H9 (cell line): ENCODE measurements at regions not wholly inside any gene's neighbourhood (a gene's known extent, or its start where the extent isn't known, plus 50 kb on each side); places are given as distances from the start of the nearest gene placed in this dataset.

Experiments used
- DNase-seq: peaks from one replicate; pipeline ENCODE4 v3.0.0-alpha.2; 2017
- H2AFZ ChIP-seq: one replicate; pipeline ENCODE4 v1.6.1; 2013; ENCODE audit warnings: mild to moderate bottlenecking, low read length, control low read depth, moderate library complexity
- H2AK5ac ChIP-seq: 2 replicates; pipeline ENCODE4 v1.6.1; 2013; ENCODE audit warnings: low read length, control low read depth, mixed read lengths; ENCODE audit not compliant: insufficient read length
- H2BK120ac ChIP-seq: one replicate; pipeline ENCODE4 v1.6.1; 2013; ENCODE audit warnings: low read depth, mild to moderate bottlenecking, low read length, control low read depth, inconsistent platforms; ENCODE audit not compliant: poor library complexity, severe bottlenecking
- H2BK12ac ChIP-seq: 2 replicates; pipeline ENCODE4 v1.6.1; 2013; ENCODE audit warnings: low read length, control low read depth, mixed read lengths, low read depth; ENCODE audit not compliant: insufficient read length
- H2BK15ac ChIP-seq: 2 replicates; pipeline ENCODE4 v1.6.1; 2013; ENCODE audit warnings: low read depth, low read length, control low read depth
- H2BK20ac ChIP-seq: one replicate; pipeline ENCODE4 v1.6.1; 2013; ENCODE audit warnings: low read depth, mild to moderate bottlenecking, low read length, control low read depth, inconsistent platforms; ENCODE audit not compliant: poor library complexity, severe bottlenecking
- H2BK5ac ChIP-seq: 2 replicates; pipeline ENCODE4 v1.6.1; 2013; ENCODE audit warnings: low read length, control low read depth, mixed read lengths; ENCODE audit not compliant: insufficient read length
- H3K14ac ChIP-seq: 2 replicates; pipeline ENCODE4 v1.6.1; 2013; ENCODE audit warnings: low read length, control low read depth; ENCODE audit not compliant: insufficient read depth
- H3K18ac ChIP-seq: 2 replicates; pipeline ENCODE4 v1.6.1; 2013; ENCODE audit warnings: low read depth, mild to moderate bottlenecking, mixed read lengths, low read length, control low read depth; ENCODE audit not compliant: insufficient read length
- H3K23ac ChIP-seq: 2 replicates; pipeline ENCODE4 v1.6.1; 2013; ENCODE audit warnings: low read length, control low read depth, mixed read lengths, low read depth; ENCODE audit not compliant: insufficient read length
- H3K23me2 ChIP-seq: 2 replicates; pipeline ENCODE4 v1.6.1; 2013; ENCODE audit warnings: low read depth, mild to moderate bottlenecking, mixed read lengths, low read length, control low read depth; ENCODE audit not compliant: insufficient read length, poor library complexity, severe bottlenecking
- H3K27ac ChIP-seq: 2 replicates; pipeline ENCODE4 v1.5.1; 2013; ENCODE audit warnings: low read length, control low read depth, mixed read lengths, low read depth; ENCODE audit not compliant: insufficient read length
- H3K27me3 ChIP-seq: 2 replicates; pipeline ENCODE4 v1.6.1; 2013; ENCODE audit warnings: low read length, control low read depth, inconsistent platforms; ENCODE audit not compliant: insufficient read depth
- H3K4ac ChIP-seq: 2 replicates; pipeline ENCODE4 v1.6.1; 2013; ENCODE audit warnings: low read depth, mild to moderate bottlenecking, control low read depth, inconsistent platforms, low read length, moderate library complexity
- H3K4me1 ChIP-seq: 2 replicates; pipeline ENCODE4 v1.6.1; 2013; ENCODE audit warnings: low read length, control low read depth, inconsistent platforms; ENCODE audit not compliant: insufficient read depth
- H3K4me2 ChIP-seq: 2 replicates; pipeline ENCODE4 v1.6.1; 2013; ENCODE audit warnings: low read length, control low read depth, mixed read lengths; ENCODE audit not compliant: insufficient read length, insufficient read depth
- H3K56ac ChIP-seq: 2 replicates; pipeline ENCODE4 v1.6.1; 2013; ENCODE audit warnings: low read depth, mild to moderate bottlenecking, mixed read lengths, low read length, control low read depth; ENCODE audit not compliant: insufficient read length
- H3K79me1 ChIP-seq: 2 replicates; pipeline ENCODE4 v1.6.1; 2013; ENCODE audit warnings: low read depth, mild to moderate bottlenecking, moderate library complexity, low read length, control low read depth, inconsistent platforms; ENCODE audit not compliant: insufficient read depth, poor library complexity, severe bottlenecking
- H3K79me2 ChIP-seq: 2 replicates; pipeline ENCODE4 v1.6.1; 2013; ENCODE audit warnings: low read length, control low read depth, inconsistent platforms; ENCODE audit not compliant: insufficient read depth
- H3K9ac ChIP-seq: 2 replicates; pipeline ENCODE4 v1.6.1; 2013; ENCODE audit warnings: low read length, control low read depth, mixed read lengths; ENCODE audit not compliant: insufficient read length; ENCODE audit errors: extremely low read depth
- H3K9me3 ChIP-seq: one replicate; pipeline ENCODE4 v1.6.1; 2013; ENCODE audit warnings: low read depth, low read length, inconsistent platforms; ENCODE audit not compliant: control insufficient read depth
- H3T11ph ChIP-seq: one replicate; pipeline ENCODE4 v1.6.1; 2013; ENCODE audit warnings: mild to moderate bottlenecking, low read length, control low read depth, inconsistent platforms
- H4K20me1 ChIP-seq: one replicate; pipeline ENCODE4 v1.6.1; 2013; ENCODE audit not compliant: control insufficient read depth, insufficient read length, insufficient read depth
- H4K5ac ChIP-seq: 2 replicates; pipeline ENCODE4 v1.6.1; 2013; ENCODE audit warnings: low read depth, mild to moderate bottlenecking, mixed read lengths, low read length, control low read depth; ENCODE audit not compliant: insufficient read length
- H4K8ac ChIP-seq: replicated peaks from 2 replicates; pipeline ENCODE4 v1.6.1; 2013; ENCODE audit warnings: low read length, control low read depth, mixed read lengths, low read depth; ENCODE audit not compliant: insufficient read length
- H4K91ac ChIP-seq: 2 replicates; pipeline ENCODE4 v1.6.1; 2013; ENCODE audit warnings: low read depth, mild to moderate bottlenecking, moderate library complexity, mixed read lengths, low read length, control low read depth; ENCODE audit not compliant: insufficient read length
- H3K27ac Mint-ChIP-seq, 3 experiments: 2 replicates in 2 of 3; 3 replicates in 1 of 3; pipeline ENCODE4 v1.8.0; 2020 to 2021; ENCODE audit warnings: mixed read lengths in 3 of 3, mild to moderate bottlenecking in 1 of 3, moderate library complexity in 1 of 3
- H3K27me3 Mint-ChIP-seq: 2 replicates; pipeline ENCODE4 v1.8.0; 2021; ENCODE audit warnings: low read depth, mild to moderate bottlenecking, moderate library complexity, mixed read lengths
- H3K36me3 Mint-ChIP-seq, 3 experiments: 2 replicates in 2 of 3; 3 replicates in 1 of 3; pipeline ENCODE4 v1.8.0; 2020 to 2021; ENCODE audit warnings: low read depth in 3 of 3, mixed read lengths in 3 of 3; ENCODE audit not compliant: insufficient read depth in 1 of 3
- H3K4me1 Mint-ChIP-seq, 2 experiments: 2 replicates each; pipeline ENCODE4 v1.8.0; 2020; ENCODE audit warnings: mixed read lengths in 2 of 2
- H3K4me3 Mint-ChIP-seq, 2 experiments: 2 replicates in 1 of 2; 3 replicates in 1 of 2; pipeline ENCODE4 v1.8.0; 2020 to 2021; ENCODE audit warnings: mild to moderate bottlenecking in 2 of 2, mixed read lengths in 2 of 2, moderate library complexity in 1 of 2
- H3K9me3 Mint-ChIP-seq, 2 experiments: 2 replicates in 1 of 2; 3 replicates in 1 of 2; pipeline ENCODE4 v1.8.0; 2020; ENCODE audit warnings: mild to moderate bottlenecking in 2 of 2, mixed read lengths in 2 of 2, moderate library complexity in 1 of 2
- WGBS: extraction: QIAGEN DNeasy Blood & Tissue Kit; methylation state at CpG from one replicate; pipeline ENCODE4 v1.1.7; 2013; ENCODE audit warnings: missing lambda C conversion rate, low lambda C conversion rate, mixed read lengths; ENCODE audit not compliant: insufficient read length; ENCODE audit errors: extremely low coverage; 5-methylcytosine and 5-hydroxymethylcytosine counted together
- TF ChIP-seq, protein P1 (sequence below): fragments of 200-600 bp; sonication (generic); conservative IDR thresholded peaks from 3 replicates; pipeline ENCODE4 v1.8.0; 2021; ENCODE audit warnings: antibody characterized with exemption, mild to moderate bottlenecking

DNA sequence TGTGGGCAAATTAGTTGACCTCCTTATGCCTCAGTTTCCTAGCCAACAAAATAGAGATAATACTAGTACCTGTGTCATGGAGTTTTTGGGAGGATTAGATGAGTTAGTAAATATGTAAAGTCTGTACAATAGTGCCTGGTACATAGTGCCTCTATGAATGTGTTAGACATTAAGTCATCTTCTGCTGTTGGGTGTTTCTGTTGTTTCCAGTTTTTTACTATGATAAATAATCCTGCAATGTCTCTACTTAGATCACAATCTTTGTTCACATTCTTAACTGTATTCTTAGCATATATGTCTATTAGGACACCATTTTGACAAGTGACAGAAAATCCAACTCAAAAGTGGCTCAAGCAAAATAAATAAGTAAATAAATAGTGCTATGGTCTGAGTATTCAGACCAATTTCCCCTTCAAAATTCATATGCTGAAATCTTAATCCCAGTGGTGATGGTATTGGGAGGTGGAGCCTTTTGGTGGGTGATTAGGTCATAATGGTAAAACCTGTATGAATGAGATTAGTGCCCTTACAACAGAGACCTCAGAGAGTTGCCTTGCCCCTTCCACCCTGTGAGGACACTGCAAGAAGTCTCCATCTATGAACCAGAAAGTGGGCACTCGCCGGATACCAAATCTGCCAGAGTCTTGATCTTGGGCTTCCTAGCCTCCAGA, 84.3 kb downstream of the DIRAS3 start:
- no peaks in the 10 kb centered on the region for H3K9me3 ChIP-seq
- no peak overlapping the region for H2BK5ac ChIP-seq
- H3K79me1 ChIP-seq = no peaks in the 10 kb centered on the region
- H3K79me2 ChIP-seq = no peaks in the 10 kb centered on the region
- no peak overlapping the region for H3K4me2 ChIP-seq
- WGBS = no CpG with 5 or more reads among the region's 2 CpGs
- H4K8ac ChIP-seq = no peak overlapping the region
- no peak overlapping the region for H3K23ac ChIP-seq
- no peak overlapping the region for H3K27ac Mint-ChIP-seq
- H3K14ac ChIP-seq = no peak overlapping the region
- no peak overlapping the region for H2AFZ ChIP-seq
- H3T11ph ChIP-seq = no peak overlapping the region
- H3K18ac ChIP-seq = no peak overlapping the region
- TF ChIP-seq, protein P1, sequence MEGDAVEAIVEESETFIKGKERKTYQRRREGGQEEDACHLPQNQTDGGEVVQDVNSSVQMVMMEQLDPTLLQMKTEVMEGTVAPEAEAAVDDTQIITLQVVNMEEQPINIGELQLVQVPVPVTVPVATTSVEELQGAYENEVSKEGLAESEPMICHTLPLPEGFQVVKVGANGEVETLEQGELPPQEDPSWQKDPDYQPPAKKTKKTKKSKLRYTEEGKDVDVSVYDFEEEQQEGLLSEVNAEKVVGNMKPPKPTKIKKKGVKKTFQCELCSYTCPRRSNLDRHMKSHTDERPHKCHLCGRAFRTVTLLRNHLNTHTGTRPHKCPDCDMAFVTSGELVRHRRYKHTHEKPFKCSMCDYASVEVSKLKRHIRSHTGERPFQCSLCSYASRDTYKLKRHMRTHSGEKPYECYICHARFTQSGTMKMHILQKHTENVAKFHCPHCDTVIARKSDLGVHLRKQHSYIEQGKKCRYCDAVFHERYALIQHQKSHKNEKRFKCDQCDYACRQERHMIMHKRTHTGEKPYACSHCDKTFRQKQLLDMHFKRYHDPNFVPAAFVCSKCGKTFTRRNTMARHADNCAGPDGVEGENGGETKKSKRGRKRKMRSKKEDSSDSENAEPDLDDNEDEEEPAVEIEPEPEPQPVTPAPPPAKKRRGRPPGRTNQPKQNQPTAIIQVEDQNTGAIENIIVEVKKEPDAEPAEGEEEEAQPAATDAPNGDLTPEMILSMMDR = no peak
- H2BK12ac ChIP-seq = no peak overlapping the region
- no peak for DNase-seq
- H3K4me3 Mint-ChIP-seq = no peak overlapping the region
- no peaks in the 10 kb centered on the region for H3K4me1 ChIP-seq
- H2BK15ac ChIP-seq = no peak overlapping the region
- H3K27ac ChIP-seq = no peak overlapping the region
- H4K91ac ChIP-seq = no peak overlapping the region
- H3K56ac ChIP-seq = no peak overlapping the region
- H3K36me3 Mint-ChIP-seq = peaks cover 0 to 7% (median 2%) of the 10 kb centered on the region in 3 experiments; a peak in 3 of 7 replicates
- H3K27me3 ChIP-seq = no peaks in the 10 kb centered on the region
- no peak overlapping the region for H2BK20ac ChIP-seq
- no peak overlapping the region for H2AK5ac ChIP-seq
- no peak overlapping the region for H4K5ac ChIP-seq
- H3K4ac ChIP-seq = no peak overlapping the region
- H3K9ac ChIP-seq = no peak overlapping the region
- no peaks in the 10 kb centered on the region for H4K20me1 ChIP-seq
- no peaks in the 10 kb centered on the region for H3K4me1 Mint-ChIP-seq
- H2BK120ac ChIP-seq = no peak overlapping the region
- H3K23me2 ChIP-seq = no peaks in the 10 kb centered on the region
- peaks cover 2% of the 10 kb centered on the region for H3K27me3 Mint-ChIP-seq
- H3K9me3 Mint-ChIP-seq = peaks cover 0 to 14% of the 10 kb centered on the region in 2 experiments; a peak in 4 of 5 replicates
